PC-3 (cell line): ENCODE measurements at regions not wholly inside any gene's neighbourhood (a gene's known extent, or its start where the extent isn't known, plus 50 kb on each side); places are given as distances from the start of the nearest gene placed in this dataset.

Source experiments
- ATAC-seq: fragments of 200-7000 bp; cut with Tn5 transposase; 2 replicates; pipeline ENCODE4 v1.9.1; 2020; ENCODE audit warnings: mild to moderate bottlenecking, moderate library complexity
- BruUV-seq: library from RNA; stranded (reverse); fragments of 400-500 nt; replicated peaks from 2 replicates; lab custom pipeline; 2021; lab: Mats Ljungman, UMichigan
- CTCF ChIA-PET: fragments of 300-600 bp; sonication (Branson Sonifier 250); formaldehyde crosslinking; loops from one replicate; lab custom pipeline; 2022; ENCODE audit warnings: antibody characterized with exemption; lab: Charles Lee
- POLR2A ChIA-PET: fragments of 300-600 bp; sonication (Branson Sonifier 250); formaldehyde crosslinking; loops from one replicate; lab custom pipeline; 2022; ENCODE audit warnings: antibody characterized with exemption; ENCODE audit not compliant: unreplicated experiment; lab: Charles Lee
- DNase-seq: peaks from one replicate; pipeline ENCODE4 v3.0.0-alpha.2; 2015
- H2AFZ ChIP-seq: fragments of 300-600 bp; sonication (generic); 2 replicates; pipeline ENCODE4 v1.6.0; 2016; ENCODE audit warnings: antibody characterized with exemption, low read length
- H3F3A ChIP-seq: fragments of 300-600 bp; sonication (generic); one replicate; pipeline ENCODE4 v1.6.0; 2017; ENCODE audit warnings: antibody characterized with exemption, low read length, control low read depth, mild to moderate bottlenecking; ENCODE audit not compliant: unreplicated experiment
- H3K27ac ChIP-seq: fragments of 300-600 bp; sonication (generic); 2 replicates; pipeline ENCODE4 v1.5.1; 2016; ENCODE audit warnings: mild to moderate bottlenecking, low read length
- H3K27me3 ChIP-seq: fragments of 300-600 bp; sonication (generic); 2 replicates; pipeline ENCODE4 v1.6.1; 2016; ENCODE audit warnings: low read length, mixed read lengths
- H3K36me3 ChIP-seq: fragments of 300-600 bp; sonication (generic); 2 replicates; pipeline ENCODE4 v1.6.1; 2016; ENCODE audit warnings: low read depth, mixed run types, low read length, mixed read lengths
- H3K4me1 ChIP-seq: fragments of 300-600 bp; sonication (generic); 2 replicates; pipeline ENCODE4 v1.5.1; 2016; ENCODE audit warnings: low read length; ENCODE audit not compliant: insufficient read depth
- H3K4me2 ChIP-seq: fragments of 300-600 bp; sonication (generic); 2 replicates; pipeline ENCODE4 v1.6.0; 2016; ENCODE audit warnings: low read length
- H3K4me3 ChIP-seq: fragments of 300-600 bp; sonication (generic); 2 replicates; pipeline ENCODE4 v1.5.1; 2016; ENCODE audit warnings: mild to moderate bottlenecking, low read length, mixed read lengths
- H3K79me2 ChIP-seq: fragments of 300-600 bp; sonication (generic); 2 replicates; pipeline ENCODE4 v1.6.1; 2017; ENCODE audit warnings: low read length, mixed read lengths
- H3K9ac ChIP-seq: fragments of 300-600 bp; sonication (generic); 2 replicates; pipeline ENCODE4 v1.6.0; 2016; ENCODE audit warnings: mild to moderate bottlenecking, low read length
- H3K9me2 ChIP-seq: fragments of 300-600 bp; sonication (generic); replicated peaks from 2 replicates; pipeline ENCODE4 v1.6.1; 2016; ENCODE audit warnings: mixed run types, low read length, mixed read lengths
- H3K9me3 ChIP-seq: fragments of 300-600 bp; sonication (generic); 2 replicates; pipeline ENCODE4 v1.6.1; 2016; ENCODE audit warnings: low read length, mixed read lengths
- H4K20me1 ChIP-seq: fragments of 300-600 bp; sonication (generic); 2 replicates; pipeline ENCODE4 v1.6.1; 2016; ENCODE audit warnings: low read length, mixed read lengths
- CTCF ChIP-seq: fragments of 300-600 bp; sonication (generic); conservative IDR thresholded peaks from 2 replicates; pipeline ENCODE4 v1.5.1; 2017; ENCODE audit warnings: antibody characterized with exemption, low read depth, mild to moderate bottlenecking, low read length
- EZH2 ChIP-seq: fragments of 300-600 bp; sonication (generic); IDR thresholded peaks from one replicate; pipeline ENCODE4 v1.6.1; 2017; ENCODE audit warnings: antibody characterized with exemption, mild to moderate bottlenecking, low read length; ENCODE audit not compliant: unreplicated experiment
- EZH2phosphoT487 ChIP-seq: fragments of 300-600 bp; sonication (generic); IDR thresholded peaks from 2 replicates; pipeline ENCODE4 v1.6.1; 2018; ENCODE audit warnings: mild to moderate bottlenecking, antibody characterized with exemption, low read length, borderline replicate concordance
- intact Hi-C: fragments of 100-400 bp; cut with micrococcal nuclease; formaldehyde crosslinking; loops from 2 replicates; pipeline ENCODE4 v1.9.0; 2023

- H3F3A ChIP-seq: no peaks in the 10 kb centered on the region
- no peaks in the 10 kb centered on the region for H4K20me1 ChIP-seq
- ChIA-PET CTCF (no interaction called here), POLR2A (no interaction called here)
- H3K4me3 ChIP-seq: no peak overlapping the region
- H3K36me3 ChIP-seq: no peaks in the 10 kb centered on the region
- H3K4me2 ChIP-seq: no peak overlapping the region
- no peak overlapping the region for H3K9ac ChIP-seq
- no peak for DNase-seq
- no peak overlapping the region for H2AFZ ChIP-seq
- intact Hi-C loops: no loop called here
- H3K9me2 ChIP-seq: no peaks in the 10 kb centered on the region
- no peak for ATAC-seq
- H3K27ac ChIP-seq: no peak overlapping the region
- no peaks in the 10 kb centered on the region for H3K27me3 ChIP-seq
- no peaks in the 10 kb centered on the region for H3K4me1 ChIP-seq
- BruUV-seq: no TSS peak
- TF ChIP-seq CTCF (peak; percentile 41; the same call in 1 of the 2 replicates), EZH2 (no peak)
- no peaks in the 10 kb centered on the region for H3K79me2 ChIP-seq
- 0 out of 2 replicates have a peak, but pooled peaks cover 5% of the 10 kb centered on the region for H3K9me3 ChIP-seq
These were observed 1232.1 kb downstream of the MRPL39 start for GRCh38 chr21:24375201-24375600.

GRCh38 chr21:24372506-24372905, 1234.8 kb downstream of the MRPL39 start:
- TF ChIP-seq CTCF: no peak
- intact Hi-C loops: no loop called here
- no peak for ATAC-seq
- peaks cover 7% of the 10 kb centered on the region for H3K4me1 ChIP-seq
- H3K36me3 ChIP-seq: no peaks in the 10 kb centered on the region
- no peak overlapping the region for H3K4me3 ChIP-seq
- ChIA-PET POLR2A (no interaction called here), CTCF (no interaction called here)
- H3K4me2 ChIP-seq: no peak overlapping the region
- no peaks in the 10 kb centered on the region for H3K27me3 ChIP-seq
- H3K79me2 ChIP-seq: no peaks in the 10 kb centered on the region
- H3K9me3 ChIP-seq: 0 out of 2 replicates have a peak, but pooled peaks cover 5% of the 10 kb centered on the region
- H4K20me1 ChIP-seq: no peaks in the 10 kb centered on the region
- no TSS peak for BruUV-seq
- no peak for DNase-seq
- H2AFZ ChIP-seq: no peak overlapping the region
- no peaks in the 10 kb centered on the region for H3F3A ChIP-seq
- H3K9me2 ChIP-seq: no peaks in the 10 kb centered on the region
- H3K9ac ChIP-seq: no peak overlapping the region
- no peak overlapping the region for H3K27ac ChIP-seq

- Histone ChIP-seq H3K9ac (no peak overlapping the region), H3K4me3 (no peak overlapping the region), H3K27me3 (no peaks in the 10 kb centered on the region), H3F3A (no peaks in the 10 kb centered on the region), H4K20me1 (no peaks in the 10 kb centered on the region), H3K4me2 (no peak overlapping the region), H3K27ac (no peak overlapping the region), H3K9me2 (no peaks in the 10 kb centered on the region), H3K4me1 (peaks cover 8% of the 10 kb centered on the region), H2AFZ (no peak overlapping the region), H3K36me3 (no peaks in the 10 kb centered on the region), H3K79me2 (no peaks in the 10 kb centered on the region), H3K9me3 (0 out of 2 replicates have a peak, but pooled peaks cover 5% of the 10 kb centered on the region)
- POLR2A ChIA-PET: no interaction called here
- TF ChIP-seq EZH2: no peak
- no peak for TF ChIP-seq EZH2phosphoT487
- no peak for TF ChIP-seq CTCF
- CTCF ChIA-PET: no interaction called here
- no TSS peak for BruUV-seq
- ATAC-seq: no peak
- DNase-seq: no peak
- intact Hi-C loops: loop anchor here (2.0 kb wide), 1 partner anchor 251 kb away; no protein-coding TSS in a partner anchor
These were observed 1237.5 kb downstream of the MRPL39 start for GRCh38 chr21:24369746-24370145.
